Astrocyte (in vitro differentiated cells and primary cell): ENCODE measurements at regions not wholly inside any gene's neighbourhood (a gene's known extent, or its start where the extent isn't known, plus 50 kb on each side); places are given as distances from the start of the nearest gene placed in this dataset.

Source experiments
- DNase-seq: peaks from one replicate; pipeline ENCODE4 v3.0.0-alpha.2; 2010; ENCODE audit warnings: low read depth
- FAIRE-seq: peaks from 2 replicates; lab custom pipeline; 2011; peaks lifted over from hg19 to GRCh38; lab: Jason Lieb, UNC
- H2AFZ ChIP-seq: 2 replicates; pipeline ENCODE4 v1.6.0; 2012; ENCODE audit warnings: low read depth, low read length, inconsistent platforms
- H3K27ac ChIP-seq: 2 replicates; pipeline ENCODE4 v1.5.1; 2011; ENCODE audit warnings: low read depth, low read length, inconsistent platforms
- H3K27me3 ChIP-seq: 2 replicates; pipeline ENCODE4 v1.6.0; 2011; ENCODE audit warnings: low read length, inconsistent platforms; ENCODE audit not compliant: insufficient read depth
- H3K36me3 ChIP-seq: 2 replicates; pipeline ENCODE4 v1.5.1; 2011; ENCODE audit warnings: low read length, inconsistent platforms; ENCODE audit not compliant: insufficient read depth
- H3K4me1 ChIP-seq: 2 replicates; pipeline ENCODE4 v1.5.1; 2011; ENCODE audit warnings: low read length, inconsistent platforms; ENCODE audit not compliant: insufficient read depth
- H3K4me2 ChIP-seq: 2 replicates; pipeline ENCODE4 v1.6.0; 2012; ENCODE audit warnings: low read length, inconsistent platforms
- H3K4me3 ChIP-seq: 2 replicates; pipeline ENCODE4 v1.5.1; 2011; ENCODE audit warnings: low read depth, mild to moderate bottlenecking, low read length, inconsistent platforms; ENCODE audit not compliant: insufficient read depth
- H3K79me2 ChIP-seq: 2 replicates; pipeline ENCODE4 v1.6.0; 2012; ENCODE audit warnings: mild to moderate bottlenecking, low read length, inconsistent platforms; ENCODE audit not compliant: insufficient read depth
- H3K9ac ChIP-seq: 2 replicates; pipeline ENCODE4 v1.6.0; 2012; ENCODE audit warnings: mild to moderate bottlenecking, low read length, inconsistent platforms
- H3K9me3 ChIP-seq: 2 replicates; pipeline ENCODE4 v1.5.1; 2012; ENCODE audit warnings: low read depth, mild to moderate bottlenecking, low read length, inconsistent platforms; ENCODE audit not compliant: insufficient read depth
- H4K20me1 ChIP-seq: 2 replicates; pipeline ENCODE4 v1.6.0; 2012; ENCODE audit warnings: low read length, inconsistent platforms; ENCODE audit not compliant: insufficient read depth
- H3K27ac Mint-ChIP-seq: one replicate; pipeline ENCODE4 v1.8.0; 2021; ENCODE audit warnings: mild to moderate bottlenecking, mixed read lengths; ENCODE audit not compliant: unreplicated experiment
- H3K27me3 Mint-ChIP-seq: one replicate; pipeline ENCODE4 v1.8.0; 2021; ENCODE audit warnings: low read depth, mixed read lengths; ENCODE audit not compliant: unreplicated experiment
- H3K36me3 Mint-ChIP-seq: one replicate; pipeline ENCODE4 v1.8.0; 2021; ENCODE audit warnings: low read depth, mixed read lengths; ENCODE audit not compliant: unreplicated experiment
- H3K4me1 Mint-ChIP-seq: one replicate; pipeline ENCODE4 v1.8.0; 2021; ENCODE audit warnings: low read depth, mixed read lengths; ENCODE audit not compliant: unreplicated experiment
- H3K4me3 Mint-ChIP-seq: one replicate; pipeline ENCODE4 v1.8.0; 2021; ENCODE audit warnings: mild to moderate bottlenecking, moderate library complexity, mixed read lengths; ENCODE audit not compliant: unreplicated experiment
- H3K9me3 Mint-ChIP-seq: one replicate; pipeline ENCODE4 v1.8.0; 2021; ENCODE audit warnings: mild to moderate bottlenecking, mixed read lengths; ENCODE audit not compliant: unreplicated experiment
- CTCF ChIP-seq: IDR thresholded peaks from 2 replicates; pipeline ENCODE4 v1.5.1; 2011; ENCODE audit warnings: low read depth, mild to moderate bottlenecking, inconsistent platforms, low read length, moderate library complexity; ENCODE audit not compliant: insufficient read depth
- EZH2 ChIP-seq: IDR thresholded peaks from 2 replicates; pipeline ENCODE4 v1.6.1; 2012; ENCODE audit warnings: mild to moderate bottlenecking, low read length, inconsistent platforms; ENCODE audit not compliant: insufficient read depth

GRCh38 chr11:92484570-92484969 lies 260.0 kb downstream of the FAT3 start:
- Histone ChIP-seq H3K9ac (no peak overlapping the region), H2AFZ (no peak overlapping the region), H3K27ac (no peak overlapping the region), H3K4me3 (no peak overlapping the region), H3K36me3 (no peaks in the 10 kb centered on the region), H3K79me2 (no peaks in the 10 kb centered on the region), H3K27me3 (no peaks in the 10 kb centered on the region), H3K4me2 (no peak overlapping the region), H3K9me3 (no peaks in the 10 kb centered on the region), H4K20me1 (no peaks in the 10 kb centered on the region), H3K4me1 (no peaks in the 10 kb centered on the region)
- no peaks in the 10 kb centered on the region for H3K9me3 Mint-ChIP-seq
- peaks cover 3% of the 10 kb centered on the region for H3K4me1 Mint-ChIP-seq
- no peaks in the 10 kb centered on the region for H3K36me3 Mint-ChIP-seq
- FAIRE-seq, result peak; percentile 26
- no peaks in the 10 kb centered on the region for H3K27me3 Mint-ChIP-seq
- H3K4me3 Mint-ChIP-seq, result no peak overlapping the region
- TF ChIP-seq EZH2, result no peak
- no peak for TF ChIP-seq CTCF
- no peak for DNase-seq
- no peak overlapping the region for H3K27ac Mint-ChIP-seq

- TF ChIP-seq CTCF (no peak), EZH2 (no peak)
- Histone ChIP-seq H3K27me3 (no peaks in the 10 kb centered on the region), H3K4me2 (no peak overlapping the region), H3K4me3 (no peak overlapping the region), H2AFZ (no peak overlapping the region), H3K79me2 (no peaks in the 10 kb centered on the region), H3K4me1 (no peaks in the 10 kb centered on the region), H4K20me1 (no peaks in the 10 kb centered on the region), H3K27ac (no peak overlapping the region), H3K9ac (no peak overlapping the region), H3K9me3 (no peaks in the 10 kb centered on the region), H3K36me3 (no peaks in the 10 kb centered on the region)
- Mint-ChIP-seq H3K4me1 (no peaks in the 10 kb centered on the region), H3K27me3 (no peaks in the 10 kb centered on the region), H3K9me3 (no peaks in the 10 kb centered on the region), H3K27ac (no peak overlapping the region), H3K36me3 (no peaks in the 10 kb centered on the region), H3K4me3 (no peak overlapping the region)
- no peak for DNase-seq
- FAIRE-seq, result no peak
Observed at GRCh38 chr11:92489826-92490399, 265.3 kb downstream of the FAT3 start.

- no peak overlapping the region for H3K4me3 Mint-ChIP-seq
- Histone ChIP-seq H3K27me3 (no peaks in the 10 kb centered on the region), H3K79me2 (no peaks in the 10 kb centered on the region), H3K9me3 (no peaks in the 10 kb centered on the region), H4K20me1 (no peaks in the 10 kb centered on the region), H2AFZ (no peak overlapping the region), H3K27ac (no peak overlapping the region), H3K4me2 (no peak overlapping the region), H3K4me1 (no peaks in the 10 kb centered on the region), H3K4me3 (no peak overlapping the region), H3K9ac (no peak overlapping the region), H3K36me3 (no peaks in the 10 kb centered on the region)
- no peak for TF ChIP-seq CTCF
- TF ChIP-seq EZH2, result no peak
- H3K9me3 Mint-ChIP-seq, result no peaks in the 10 kb centered on the region
- DNase-seq (no peak), FAIRE-seq (no peak)
- H3K27ac Mint-ChIP-seq, result no peak overlapping the region
- H3K27me3 Mint-ChIP-seq, result no peaks in the 10 kb centered on the region
- H3K36me3 Mint-ChIP-seq, result no peaks in the 10 kb centered on the region
- H3K4me1 Mint-ChIP-seq, result peaks cover 2% of the 10 kb centered on the region
Observed at GRCh38 chr11:92492372-92492771, 267.8 kb downstream of the FAT3 start.
